Urothelium cell line (cell line): ENCODE measurements at regions not wholly inside any gene's neighbourhood (a gene's known extent, or its start where the extent isn't known, plus 50 kb on each side); places are given as distances from the start of the nearest gene placed in this dataset.

Source experiments
- DNase-seq: peaks from one replicate; pipeline ENCODE4 v3.0.0; 2011; ENCODE audit warnings: low spot score, mixed read lengths
- FAIRE-seq: peaks from 2 replicates; lab custom pipeline; 2011; peaks lifted over from hg19 to GRCh38; lab: Jason Lieb, UNC

DNA sequence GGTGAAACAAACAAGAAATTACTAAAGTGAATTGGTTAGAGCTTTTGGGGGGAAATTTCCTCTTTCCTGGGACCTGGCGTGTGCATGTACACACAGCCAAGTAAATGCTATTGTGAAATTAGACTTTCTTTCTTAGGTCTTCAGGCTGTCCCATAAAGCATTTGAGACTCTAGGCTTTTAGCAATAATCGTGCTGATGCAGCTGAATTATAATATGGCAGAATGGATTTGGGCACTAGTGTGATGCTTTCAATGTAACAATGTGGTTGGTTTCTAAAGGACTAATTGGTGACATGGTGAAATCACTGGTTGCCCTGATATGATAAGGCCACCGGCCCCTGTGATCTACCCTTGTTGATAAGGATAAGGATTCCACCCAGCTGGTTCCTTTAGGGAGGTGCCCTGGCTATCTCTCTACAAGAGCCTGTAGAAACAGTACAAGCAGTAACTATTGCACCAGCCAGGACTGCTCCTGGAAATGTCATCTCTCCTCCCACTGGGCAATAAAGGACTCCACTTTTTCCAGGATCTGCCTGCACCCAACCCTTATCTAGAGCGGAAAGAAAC lies 164.1 kb downstream of the TFAP2A start:
- DNase-seq: no peak
- no peak for FAIRE-seq

GRCh38 chr6:10248378-10248843 lies 166.5 kb downstream of the TFAP2A start:
- peak; percentile 16 for DNase-seq
- no peak for FAIRE-seq

DNA sequence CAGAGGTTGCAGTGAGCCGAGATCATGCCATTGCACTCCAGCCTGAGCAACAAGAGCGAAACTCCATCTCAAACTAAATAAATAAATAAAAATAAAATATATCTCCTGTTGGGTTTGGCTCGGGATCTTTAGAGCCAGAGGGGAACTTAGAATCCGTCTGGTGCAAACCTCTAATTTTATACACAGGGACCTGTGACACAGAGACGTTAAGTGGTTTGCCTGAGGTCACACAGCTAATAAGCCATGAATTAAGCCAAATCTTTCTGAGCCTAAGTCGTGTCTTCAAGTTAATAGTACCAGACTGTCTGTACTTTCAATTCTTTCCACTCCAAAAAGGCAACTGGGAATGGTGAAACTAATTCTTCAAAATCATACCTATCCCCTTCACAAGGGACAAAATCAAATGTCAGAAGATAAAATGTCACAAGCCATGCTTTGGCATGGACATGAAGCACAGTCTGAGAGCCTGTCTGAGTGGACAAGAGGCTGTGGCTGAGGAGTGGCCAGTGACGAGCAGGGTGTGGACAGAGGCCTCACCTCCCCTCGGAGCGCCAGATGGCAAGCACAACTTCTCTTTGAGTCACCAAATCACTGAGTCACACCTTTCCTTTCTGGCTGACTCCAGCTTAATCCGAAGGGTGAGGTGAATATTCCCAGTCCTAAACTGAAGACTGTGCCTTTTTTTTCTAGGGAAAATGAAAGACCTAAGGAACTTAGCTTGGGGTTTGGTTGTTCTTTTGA lies 177.4 kb downstream of the TFAP2A start:
- DNase-seq (peak; percentile 77), FAIRE-seq (no peak)

DNA sequence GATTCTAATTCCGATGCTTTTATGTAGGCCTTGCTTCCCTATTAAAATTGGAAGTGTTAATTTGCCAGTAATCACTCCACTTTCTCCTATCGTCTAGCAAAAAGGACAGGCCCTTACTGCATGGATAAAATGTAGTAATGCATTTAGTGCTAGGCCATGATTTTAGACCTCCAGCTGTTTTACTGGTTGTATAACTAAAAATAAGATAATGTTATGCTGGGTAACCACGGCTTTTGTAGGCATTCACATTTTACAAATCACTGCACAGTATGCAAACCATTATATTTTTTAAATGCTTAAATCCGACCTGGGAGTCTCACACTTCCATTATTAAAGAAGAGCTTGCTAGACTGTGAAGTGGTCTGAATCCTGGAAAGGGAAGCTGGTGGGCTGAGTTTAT lies 179.5 kb downstream of the TFAP2A start:
- FAIRE-seq (no peak), DNase-seq (no peak)

DNA sequence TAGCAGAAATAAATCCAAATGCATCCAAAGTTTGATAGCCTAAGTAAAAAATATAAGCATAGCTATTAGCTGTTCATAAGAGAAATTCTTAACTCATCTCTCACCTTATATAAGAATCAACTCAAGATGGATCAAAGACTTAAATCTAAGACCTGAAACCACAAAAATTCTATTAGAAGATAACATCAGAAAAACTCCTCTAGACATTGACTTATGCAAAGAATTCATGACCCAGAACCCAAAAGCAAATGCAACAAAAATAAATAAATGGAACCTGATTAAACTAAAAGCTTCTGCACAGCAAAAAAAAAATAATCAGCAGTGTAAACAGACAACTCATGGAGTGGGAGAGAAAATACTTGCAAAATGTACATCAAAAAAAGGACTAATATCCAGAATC lies 184.3 kb downstream of the TFAP2A start:
- DNase-seq: no peak
- FAIRE-seq: no peak

GRCh38 chr6:10223841-10224240 lies 191.0 kb downstream of the TFAP2A start:
- DNase-seq (no peak), FAIRE-seq (no peak)

GRCh38 chr6:10221178-10221577 lies 193.7 kb downstream of the TFAP2A start:
- no peak for DNase-seq
- FAIRE-seq: no peak

DNA sequence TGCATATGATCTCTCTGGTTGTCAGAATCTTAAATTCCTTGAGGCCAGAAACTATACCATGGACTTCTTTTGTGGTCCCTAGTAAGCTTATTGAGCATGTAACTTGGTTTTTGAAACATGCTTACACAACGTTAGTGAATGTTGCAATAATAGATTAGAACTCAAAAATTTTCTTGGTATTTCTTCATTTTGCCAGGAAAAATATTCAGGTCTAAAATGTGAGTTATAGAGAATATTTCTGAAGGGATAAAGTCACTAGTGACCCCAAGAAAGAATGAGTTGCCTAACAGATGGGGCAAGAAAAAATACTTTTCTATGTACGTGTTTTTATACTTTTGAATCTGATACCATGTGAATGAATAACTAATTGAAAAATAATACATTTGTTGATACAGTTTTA lies 195.4 kb downstream of the TFAP2A start:
- no peak for DNase-seq
- FAIRE-seq: no peak

- FAIRE-seq: no peak
These were observed 197.8 kb downstream of the TFAP2A start for GRCh38 chr6:10217111-10217510.

DNA sequence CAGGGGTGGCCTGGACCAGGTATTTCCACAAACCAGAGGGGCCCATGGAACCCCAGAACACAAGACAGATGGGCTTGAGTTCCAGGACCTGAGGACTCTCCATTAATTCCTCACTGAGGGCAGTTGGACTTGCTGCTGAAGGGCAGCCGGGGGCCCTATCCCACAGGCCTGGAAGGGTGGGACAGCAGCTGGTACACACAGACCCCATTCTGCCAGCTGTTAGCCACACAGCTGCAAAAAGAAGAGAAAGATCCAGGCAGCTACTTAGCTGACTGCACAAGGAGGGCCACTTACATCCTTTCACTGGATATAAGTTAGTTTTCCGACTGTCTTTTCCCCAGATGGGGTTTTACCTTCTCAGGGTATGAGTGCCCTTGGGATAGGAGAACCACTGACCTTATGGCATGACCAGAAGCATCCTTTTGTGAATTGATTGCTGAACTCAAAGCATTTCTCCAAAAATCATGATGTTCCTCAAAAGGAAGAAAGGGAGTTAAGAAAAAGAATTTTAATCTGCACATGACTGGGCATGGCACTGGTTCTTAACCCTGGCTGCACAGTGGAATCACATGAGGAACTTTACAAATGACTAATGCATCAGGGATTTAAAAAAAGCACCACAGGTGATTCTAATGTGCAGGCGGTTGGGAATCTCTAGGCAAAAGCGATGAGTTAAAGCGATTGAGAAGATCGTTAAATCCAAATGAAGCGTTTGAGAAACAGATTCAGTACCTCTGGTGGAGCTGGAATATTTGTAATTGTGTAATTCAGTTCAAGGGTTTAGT lies 199.4 kb downstream of the TFAP2A start:
- FAIRE-seq (no peak), DNase-seq (no peak)

More at GRCh38 chr6:10217111-10217510, 197.8 kb downstream of the TFAP2A start:
- no peak for DNase-seq

DNA sequence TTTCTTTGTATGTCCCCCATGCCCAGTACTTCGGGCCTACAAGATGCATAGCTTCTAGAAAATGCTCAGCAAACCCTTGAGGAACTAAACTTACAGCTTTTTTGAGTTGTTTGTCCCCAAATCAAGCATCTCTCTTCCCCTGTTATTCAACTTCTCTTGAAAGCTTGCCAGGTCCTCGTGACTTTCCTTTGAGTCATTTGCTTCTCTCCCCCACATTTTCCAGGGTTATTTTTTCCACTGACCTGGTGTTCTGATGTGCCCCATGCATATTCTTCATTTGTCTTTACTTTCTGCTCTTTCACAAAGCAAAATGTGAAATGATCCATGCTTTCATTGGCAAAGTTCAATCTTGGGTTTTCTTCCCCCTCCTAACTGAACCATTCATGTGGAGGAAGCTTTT lies 204.8 kb downstream of the TFAP2A start:
- DNase-seq: peak; percentile 49
- no peak for FAIRE-seq

DNA sequence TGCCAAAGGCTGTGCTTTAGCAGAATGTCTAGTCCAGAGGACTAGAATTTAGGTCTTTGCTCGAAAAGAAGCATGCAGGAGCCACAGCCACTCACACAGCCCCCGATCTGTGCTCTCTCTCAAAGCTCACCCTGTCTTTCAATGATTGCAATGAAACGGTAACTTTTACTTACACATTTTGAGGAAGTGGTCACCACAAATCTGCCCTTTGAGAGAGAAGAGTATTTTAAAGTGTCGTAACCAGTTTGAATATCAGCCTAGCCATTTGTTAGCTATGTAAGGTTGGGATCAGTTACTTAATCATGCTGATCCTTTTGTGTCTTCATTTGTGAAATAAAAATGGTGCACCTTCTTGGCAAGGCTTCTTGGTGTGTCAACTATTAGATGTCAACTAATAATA lies 209.0 kb downstream of the TFAP2A start:
- FAIRE-seq (no peak), DNase-seq (no peak)

DNA sequence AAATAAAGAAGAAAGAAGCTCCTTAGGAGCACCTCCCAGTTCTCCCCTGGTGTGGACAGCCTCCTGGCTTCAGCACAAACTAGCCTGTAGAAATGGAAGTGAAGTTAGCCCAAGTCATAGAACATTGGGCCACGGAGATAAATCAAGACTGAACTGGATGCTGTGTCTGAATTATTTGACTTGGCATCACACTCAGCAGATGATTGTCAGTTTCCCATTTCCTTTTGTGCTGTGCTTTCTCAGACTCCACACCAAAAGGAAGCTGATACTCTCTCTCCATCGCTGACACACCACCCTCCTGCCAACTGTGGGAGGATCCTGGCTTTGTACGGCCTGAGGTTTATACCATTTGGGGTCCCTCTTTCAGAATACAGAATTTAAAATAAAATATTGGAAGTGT lies 209.8 kb downstream of the TFAP2A start:
- DNase-seq (no peak), FAIRE-seq (no peak)

DNA sequence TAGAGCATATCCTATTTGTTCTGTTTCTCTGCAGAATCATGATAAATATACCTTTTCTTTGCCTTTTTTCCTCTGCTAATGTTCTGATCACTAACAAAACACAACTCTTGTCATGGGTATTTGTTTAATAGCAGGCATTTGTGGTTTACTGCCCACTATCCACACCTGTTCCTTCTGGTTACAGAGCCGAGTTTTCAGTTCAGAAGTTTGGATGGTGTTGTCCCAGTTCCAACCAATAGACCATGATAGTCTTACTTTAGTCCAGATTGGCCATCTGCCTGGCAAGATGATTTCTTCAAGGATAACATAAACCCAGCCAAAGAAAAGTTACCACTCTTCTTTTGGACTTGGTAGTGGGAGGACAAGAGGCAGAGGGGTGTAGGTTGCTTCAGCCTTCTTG lies 211.2 kb downstream of the TFAP2A start:
- DNase-seq (no peak), FAIRE-seq (no peak)

- FAIRE-seq (no peak), DNase-seq (no peak)
These were observed 212.3 kb downstream of the TFAP2A start for GRCh38 chr6:10202581-10202980.

- DNase-seq: no peak
- no peak for FAIRE-seq
These were observed 213.0 kb downstream of the TFAP2A start for GRCh38 chr6:10201606-10202510.

DNA sequence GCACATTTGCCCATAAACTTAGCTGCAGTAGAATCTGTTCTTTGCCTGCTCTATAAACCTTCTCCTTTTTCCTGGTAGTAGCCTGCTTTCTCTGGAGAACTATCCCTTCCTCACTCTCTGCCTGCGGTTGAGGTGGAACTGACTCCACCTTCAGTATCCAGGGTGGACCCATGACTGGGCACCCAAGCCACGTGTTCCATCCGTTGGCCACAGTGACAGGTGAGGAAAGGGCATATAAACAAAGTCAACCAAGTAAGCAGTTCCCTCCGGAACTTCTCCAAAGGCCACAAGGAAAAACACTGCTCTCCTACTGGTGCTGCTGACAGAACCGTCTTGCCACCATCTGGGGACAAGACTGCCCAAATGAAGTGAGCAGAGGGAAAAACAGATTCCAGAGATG lies 218.8 kb downstream of the TFAP2A start:
- DNase-seq: no peak
- FAIRE-seq: no peak

DNA sequence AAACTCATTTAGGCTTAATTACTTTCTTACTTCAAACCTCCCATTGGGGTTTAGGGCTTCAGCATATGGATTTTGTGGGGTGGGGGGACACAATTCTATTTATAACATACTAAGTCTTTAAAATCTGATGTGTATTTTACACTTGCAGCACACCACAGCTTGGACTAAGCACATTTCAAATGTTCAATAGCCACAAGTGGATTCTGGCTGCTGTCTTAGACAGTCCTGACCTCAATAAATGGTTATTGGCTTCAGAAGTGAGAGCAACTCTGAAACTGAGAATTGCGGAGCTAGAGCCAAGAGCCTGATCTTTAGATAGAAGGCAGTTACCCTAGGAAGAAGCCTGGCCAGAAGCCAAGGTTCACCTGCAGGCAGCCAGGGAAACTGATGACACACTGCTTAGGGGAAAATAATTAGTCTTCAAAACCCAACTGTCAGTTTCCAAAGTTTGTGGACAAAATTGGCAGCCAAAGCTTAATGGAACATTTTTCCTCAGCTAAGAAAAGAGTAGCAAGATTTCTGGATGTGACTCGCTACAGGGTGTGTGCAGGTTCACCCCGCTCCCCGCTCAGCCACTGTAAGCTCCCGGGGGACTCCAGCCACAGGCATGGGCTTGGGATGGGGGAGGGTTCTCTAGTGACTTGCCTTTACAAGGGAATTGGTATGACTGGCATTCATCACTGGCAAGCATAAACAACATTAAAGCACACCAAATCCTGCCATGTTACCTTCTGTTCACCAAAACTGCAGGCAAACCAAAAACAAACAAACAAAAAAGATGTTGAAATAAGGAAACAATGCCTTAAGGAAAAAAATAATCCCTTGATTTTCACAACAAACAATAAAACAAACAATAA lies 219.8 kb downstream of the TFAP2A start:
- no peak for FAIRE-seq
- peak; percentile 46 for DNase-seq

DNA sequence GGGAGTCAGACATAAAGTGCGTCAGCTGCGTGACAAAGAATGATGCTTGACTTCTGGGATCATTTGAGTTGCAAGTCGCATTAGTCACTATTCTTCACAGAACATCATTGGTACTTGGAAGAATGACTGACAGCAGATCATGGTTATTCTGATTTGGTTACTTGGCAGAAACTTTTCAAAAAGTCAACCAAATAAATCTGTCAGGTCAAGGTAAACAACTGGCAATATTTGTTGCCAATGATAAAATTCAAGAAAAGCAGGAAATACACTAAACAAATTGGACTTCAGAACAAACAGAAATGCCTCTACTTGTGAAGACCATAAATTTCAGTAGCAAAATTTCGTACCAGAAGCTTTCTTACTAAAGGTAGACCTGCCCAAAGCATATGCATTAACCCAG lies 221.6 kb downstream of the TFAP2A start:
- DNase-seq (no peak), FAIRE-seq (no peak)

GRCh38 chr6:10190042-10190441 lies 224.8 kb downstream of the TFAP2A start:
- DNase-seq (no peak), FAIRE-seq (no peak)
